GM13976 (cell line): ENCODE measurements at regions not wholly inside any gene's neighbourhood (a gene's known extent, or its start where the extent isn't known, plus 50 kb on each side); places are given as distances from the start of the nearest gene placed in this dataset.
"Not testable (repeated sequence)": the region's sequence is repeated elsewhere in the genome, so short reads cannot be mapped to it uniquely, and the experiment has no call there.

ENCODE experiments used
- DNase-seq: peaks from one replicate; pipeline ENCODE4 v3.0.0; 2012; ENCODE audit warnings: low spot score
- CTCF ChIP-seq: IDR thresholded peaks from 2 replicates; pipeline ENCODE4 v1.5.1; 2012; ENCODE audit warnings: borderline replicate concordance, mild to moderate bottlenecking; ENCODE audit not compliant: insufficient read depth; ENCODE audit errors: extremely low read depth, missing control alignments, control extremely low read depth
- in situ Hi-C: fragments of 300-500 bp; cut with MboI; formaldehyde crosslinking; loops from one replicate; pipeline ENCODE4 v1.12.0; 2022; ENCODE audit warnings: low sequenced_read_pairs, mixed read lengths, inconsistent platforms; ENCODE audit not compliant: unreplicated experiment

- TF ChIP-seq CTCF = no peak
- in situ Hi-C loops = no loop called here
- DNase-seq = no peak
Measured at GRCh38 chr12:46900734-46901463, 75.1 kb upstream of the SLC38A4 start.

DNA sequence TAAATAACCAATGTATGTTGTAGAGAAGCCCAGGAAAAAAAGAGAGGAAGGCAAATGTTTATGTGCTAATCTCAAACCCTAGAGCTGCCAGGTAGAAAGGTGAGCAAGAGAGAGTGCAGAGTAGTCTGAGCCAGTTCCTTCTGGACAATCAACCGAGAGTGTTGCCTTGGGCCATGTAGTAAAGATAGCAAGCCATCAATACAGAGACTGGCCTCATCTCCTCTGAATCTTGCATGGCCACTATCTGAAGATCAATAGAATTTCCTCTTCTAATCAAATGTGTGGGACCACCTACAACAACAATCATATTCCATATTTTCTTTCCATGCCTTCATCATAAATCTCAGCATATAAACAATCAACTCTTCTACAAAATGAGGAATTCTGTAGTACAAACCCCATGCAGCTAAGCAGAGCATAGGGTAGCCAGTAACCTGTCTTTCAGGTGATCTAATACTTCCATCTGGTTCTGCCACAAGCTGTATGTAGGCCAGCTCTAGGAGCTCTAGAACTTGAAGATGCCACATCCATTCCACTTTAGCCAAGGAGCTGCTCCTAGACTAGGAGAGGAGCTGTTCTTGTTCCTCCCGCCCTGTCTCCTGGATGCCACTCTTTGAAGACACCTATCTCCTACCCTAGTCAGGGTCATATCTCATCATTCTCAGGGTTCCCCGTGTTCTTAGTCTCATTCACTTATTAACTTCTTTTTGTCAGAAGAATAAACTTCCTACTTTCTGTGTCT is 75.8 kb upstream of the SLC38A4 start:
- in situ Hi-C loops = no loop called here

DNA sequence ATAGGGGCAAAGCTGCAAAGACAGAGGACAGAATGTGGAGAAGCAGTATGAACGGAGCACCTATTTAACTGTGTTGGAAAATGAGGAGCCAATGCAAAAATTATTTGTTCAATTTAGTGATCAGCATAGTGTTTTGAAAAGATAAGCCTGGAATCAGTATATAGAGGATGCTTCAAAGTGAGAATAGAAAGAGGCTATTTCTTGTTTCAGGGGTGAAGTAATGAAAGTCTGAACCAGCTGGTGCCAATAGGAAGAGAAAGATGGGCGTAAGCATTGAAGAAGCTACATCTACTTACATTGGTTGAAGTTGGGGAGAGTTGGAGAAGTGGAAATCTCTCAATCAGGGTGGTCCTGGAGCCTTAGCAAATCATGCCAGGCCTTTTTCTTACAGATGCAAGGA is 77.3 kb upstream of the SLC38A4 start:
- TF ChIP-seq CTCF = no peak
- DNase-seq = no peak
- in situ Hi-C loops = no loop called here

More for the DNA sequence above, 75.8 kb upstream of the SLC38A4 start:
- TF ChIP-seq CTCF = no peak
- no peak for DNase-seq

DNA sequence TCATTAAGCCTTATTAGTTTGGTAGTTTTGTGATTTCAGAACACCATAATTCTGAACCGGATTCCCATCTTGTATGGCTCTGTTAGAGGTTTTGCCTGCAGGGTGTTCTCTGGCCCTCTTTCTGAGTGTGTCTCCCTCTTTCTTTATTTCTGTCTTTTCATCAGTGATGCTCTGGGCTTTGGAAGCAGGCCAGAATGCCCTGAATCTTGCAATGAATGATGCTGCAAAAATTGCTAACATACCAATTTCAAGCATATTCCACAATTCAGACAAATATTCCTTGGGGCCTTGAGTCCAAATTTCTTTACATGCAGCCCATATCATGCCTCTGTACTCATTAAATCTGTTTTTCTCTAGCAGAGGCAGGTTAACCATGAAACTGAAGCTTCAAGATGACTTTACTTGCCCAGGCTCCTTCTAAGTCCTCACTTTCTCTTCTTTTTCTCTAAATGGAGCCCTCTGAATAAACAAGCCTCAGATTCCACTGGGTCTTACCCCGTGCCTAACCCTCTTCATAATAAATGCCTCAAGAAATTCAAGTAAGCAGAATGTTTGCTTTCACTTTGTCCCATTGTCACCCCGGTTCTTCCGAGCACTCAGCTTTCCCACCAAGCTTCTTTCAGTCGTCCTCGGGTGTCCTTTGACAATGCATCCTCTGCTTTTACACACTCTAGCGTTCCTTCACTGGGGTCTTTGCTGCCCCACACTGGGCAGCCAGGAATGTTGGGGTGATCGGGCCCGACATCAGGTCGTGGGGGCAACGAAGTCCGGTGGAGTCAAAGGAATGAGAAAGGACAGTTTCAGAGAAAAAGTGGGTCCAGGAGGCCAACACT is 78.8 kb upstream of the SLC38A4 start:
- in situ Hi-C loops = no loop called here
- DNase-seq = no peak

DNA sequence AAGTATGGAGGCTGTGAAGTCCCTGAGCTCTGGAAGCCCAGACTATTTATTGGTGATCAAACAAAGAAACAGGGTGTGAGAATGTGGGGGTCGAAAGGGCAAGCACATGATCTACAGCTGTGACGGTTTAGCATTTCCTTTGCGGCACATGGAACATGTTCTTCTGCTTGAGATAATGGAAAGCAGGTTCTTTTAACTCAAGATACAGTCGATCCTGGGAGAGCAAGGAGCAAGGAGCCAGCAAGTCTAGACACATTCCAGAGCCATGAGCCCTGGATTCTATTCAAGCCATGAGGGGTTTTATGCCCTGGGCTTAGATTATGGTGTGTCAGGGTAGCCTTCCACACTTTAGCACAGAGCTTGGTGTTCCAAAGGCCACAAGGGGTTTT is 79.4 kb upstream of the SLC38A4 start:
- in situ Hi-C loops, DNase-seq: not testable (repeated sequence)

More for the DNA sequence above, 78.8 kb upstream of the SLC38A4 start:
- no peak for TF ChIP-seq CTCF

DNA sequence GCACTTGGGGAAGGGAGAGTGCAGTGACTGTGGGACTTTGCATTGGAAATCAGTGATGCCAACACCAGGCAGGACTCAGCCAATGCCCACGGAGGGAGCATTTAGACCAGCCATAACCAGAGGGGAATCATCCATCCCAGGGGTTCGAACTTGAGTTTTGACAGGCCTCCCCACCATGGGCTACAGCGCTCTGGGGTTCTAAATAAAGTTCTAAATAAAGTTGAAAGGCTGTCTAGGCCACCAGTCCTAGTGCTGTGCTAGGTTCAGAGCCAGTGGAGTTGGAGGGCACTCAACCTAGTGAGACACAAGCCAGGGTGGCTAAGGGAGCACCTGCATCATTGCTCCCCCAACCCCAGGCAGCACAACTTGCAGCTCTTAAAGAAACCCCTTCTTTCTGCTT is 82.0 kb upstream of the SLC38A4 start:
- TF ChIP-seq CTCF = no peak
- in situ Hi-C loops = no loop called here
- DNase-seq = no peak
